ENCODE measurements at regions not wholly inside any gene's neighbourhood (a gene's known extent, or its start where the extent isn't known, plus 50 kb on each side); places are given as distances from the start of the nearest gene placed in this dataset.

- H3K4me3 Mint-ChIP-seq, result no peak overlapping the region
- H3K27ac Mint-ChIP-seq, result no peak overlapping the region
- H3K27me3 Mint-ChIP-seq (ENCODE audit: low read depth), result no peaks in the 10 kb centered on the region
Observed at GRCh38 chr6:141634269-141634668, 498.5 kb upstream of the GJE1 start.

GRCh38 chr6:141624301-141624700 lies 508.4 kb upstream of the GJE1 start:
- H3K27ac Mint-ChIP-seq, result no peak overlapping the region
- H3K4me1 Mint-ChIP-seq, result no peaks in the 10 kb centered on the region
- TF ChIP-seq CTCF (IDR thresholded peaks at IDR 0.05; ENCODE audit: unreplicated experiment in 3 of 3), result no peak
- H3K9me3 Mint-ChIP-seq, result peaks cover 12% of the 10 kb centered on the region
- H3K36me3 Mint-ChIP-seq (ENCODE audit: low read depth), result no peaks in the 10 kb centered on the region
- H3K27me3 Mint-ChIP-seq (ENCODE audit: low read depth), result no peaks in the 10 kb centered on the region
- H3K4me3 Mint-ChIP-seq, result no peak overlapping the region

More at GRCh38 chr6:141634269-141634668, 498.5 kb upstream of the GJE1 start:
- no peaks in the 10 kb centered on the region for H3K36me3 Mint-ChIP-seq (ENCODE audit: low read depth)
- no peak for TF ChIP-seq CTCF (IDR thresholded peaks at IDR 0.05; ENCODE audit: unreplicated experiment in 3 of 3)
- no peaks in the 10 kb centered on the region for H3K4me1 Mint-ChIP-seq
- no peaks in the 10 kb centered on the region for H3K9me3 Mint-ChIP-seq

GRCh38 chr6:141618180-141618581 lies 514.5 kb upstream of the GJE1 start:
- Mint-ChIP-seq H3K36me3 (ENCODE audit: low read depth) (no peaks in the 10 kb centered on the region), H3K9me3 (peaks cover 7% of the 10 kb centered on the region), H3K4me3 (no peak overlapping the region), H3K27me3 (ENCODE audit: low read depth) (no peaks in the 10 kb centered on the region), H3K4me1 (no peaks in the 10 kb centered on the region), H3K27ac (no peak overlapping the region)
- no peak for TF ChIP-seq CTCF (IDR thresholded peaks at IDR 0.05; ENCODE audit: unreplicated experiment in 3 of 3)

- no peak overlapping the region for H3K27ac Mint-ChIP-seq
- no peaks in the 10 kb centered on the region for H3K4me1 Mint-ChIP-seq
- TF ChIP-seq CTCF (IDR thresholded peaks at IDR 0.05; ENCODE audit: unreplicated experiment in 3 of 3), result no peak
Observed at GRCh38 chr6:141610741-141611140, 522.0 kb upstream of the GJE1 start.

GRCh38 chr6:141607956-141608355 lies 524.8 kb upstream of the GJE1 start:
- no peak for TF ChIP-seq CTCF (IDR thresholded peaks at IDR 0.05; ENCODE audit: unreplicated experiment in 3 of 3)
- H3K27ac Mint-ChIP-seq, result no peak overlapping the region
- no peak overlapping the region for H3K4me3 Mint-ChIP-seq
- no peaks in the 10 kb centered on the region for H3K4me1 Mint-ChIP-seq
- peaks cover 15% of the 10 kb centered on the region for H3K9me3 Mint-ChIP-seq
- no peaks in the 10 kb centered on the region for H3K36me3 Mint-ChIP-seq (ENCODE audit: low read depth)
- no peaks in the 10 kb centered on the region for H3K27me3 Mint-ChIP-seq (ENCODE audit: low read depth)

More at GRCh38 chr6:141610741-141611140, 522.0 kb upstream of the GJE1 start:
- peaks cover 11% of the 10 kb centered on the region for H3K9me3 Mint-ChIP-seq
- no peaks in the 10 kb centered on the region for H3K27me3 Mint-ChIP-seq (ENCODE audit: low read depth)
- no peaks in the 10 kb centered on the region for H3K36me3 Mint-ChIP-seq (ENCODE audit: low read depth)
- no peak overlapping the region for H3K4me3 Mint-ChIP-seq

- Mint-ChIP-seq H3K27me3 (ENCODE audit: low read depth) (no peaks in the 10 kb centered on the region), H3K9me3 (no peaks in the 10 kb centered on the region), H3K4me3 (no peak overlapping the region), H3K4me1 (no peaks in the 10 kb centered on the region), H3K27ac (no peak overlapping the region), H3K36me3 (ENCODE audit: low read depth) (no peaks in the 10 kb centered on the region)
- no peak for TF ChIP-seq CTCF (IDR thresholded peaks at IDR 0.05; ENCODE audit: unreplicated experiment in 3 of 3)
Observed at GRCh38 chr6:141598487-141598886, 534.2 kb upstream of the GJE1 start.

All from nephron (organoid).